IMR-90 (cell line): ENCODE measurements at regions not wholly inside any gene's neighbourhood (a gene's known extent, or its start where the extent isn't known, plus 50 kb on each side); places are given as distances from the start of the nearest gene placed in this dataset.

Experiments used
- ATAC-seq: fragments of 200-7000 bp; cut with Tn5 transposase; 2 replicates; pipeline ENCODE4 v1.9.1; 2020; ENCODE audit warnings: low read depth, mild to moderate bottlenecking, moderate library complexity
- BruUV-seq: library from RNA; stranded (reverse); fragments of 400-500 nt; replicated peaks from 2 replicates; lab custom pipeline; 2021; lab: Mats Ljungman, UMichigan
- CTCF ChIA-PET: fragments of 300-600 bp; formaldehyde crosslinking; extraction: SDS; loops from one replicate; lab custom pipeline; 2021; ENCODE audit warnings: antibody characterized with exemption; lab: Yijun Ruan, JAX
- POLR2A ChIA-PET: fragments of 300-600 bp; sonication (Branson Sonifier 250); formaldehyde crosslinking; loops from one replicate; lab custom pipeline; 2022; ENCODE audit warnings: antibody characterized with exemption; ENCODE audit not compliant: unreplicated experiment; lab: Charles Lee
- DNase-seq: peaks from one replicate; pipeline ENCODE4 v3.0.0; 2013
- H2AFZ ChIP-seq: replicated peaks from 2 replicates; pipeline ENCODE3; 2013; ENCODE audit warnings: low read length, mild to moderate bottlenecking; ENCODE audit not compliant: poor library complexity
- H2AK5ac ChIP-seq: 2 replicates; pipeline ENCODE4 v1.6.1; 2013; ENCODE audit warnings: low read depth, low read length, inconsistent platforms
- H2AK9ac ChIP-seq: replicated peaks from 2 replicates; pipeline ENCODE3; 2013; ENCODE audit warnings: mild to moderate bottlenecking, low read depth, low read length, moderate library complexity; ENCODE audit not compliant: poor library complexity
- H2BK120ac ChIP-seq: 2 replicates; pipeline ENCODE4 v1.6.1; 2013; ENCODE audit warnings: low read depth, low read length, inconsistent platforms
- H2BK15ac ChIP-seq: 3 replicates; pipeline ENCODE4 v1.6.1; 2013; ENCODE audit warnings: low read depth, low read length, inconsistent platforms
- H2BK20ac ChIP-seq: 2 replicates; pipeline ENCODE4 v1.6.1; 2013; ENCODE audit warnings: low read depth, mild to moderate bottlenecking, inconsistent platforms, low read length, moderate library complexity
- H2BK5ac ChIP-seq: 2 replicates; pipeline ENCODE4 v1.6.1; 2013; ENCODE audit warnings: mild to moderate bottlenecking, low read depth, low read length, inconsistent platforms; ENCODE audit not compliant: poor library complexity, severe bottlenecking
- H3K14ac ChIP-seq: replicated peaks from 2 replicates; pipeline ENCODE4 v1.6.1; 2013; ENCODE audit warnings: low read depth, low read length, inconsistent platforms
- H3K18ac ChIP-seq: 2 replicates; pipeline ENCODE4 v1.6.1; 2013; ENCODE audit warnings: low read depth, low read length, control low read depth
- H3K23ac ChIP-seq: 2 replicates; pipeline ENCODE4 v1.6.1; 2013; ENCODE audit warnings: low read depth, low read length, inconsistent platforms
- H3K27ac ChIP-seq: 2 replicates; pipeline ENCODE4 v1.5.1; 2013; ENCODE audit warnings: mild to moderate bottlenecking, control low read depth, low read length; ENCODE audit not compliant: insufficient read depth
- H3K27me3 ChIP-seq: 2 replicates; pipeline ENCODE4 v1.6.1; 2013; ENCODE audit warnings: low read length; ENCODE audit not compliant: control insufficient read depth, insufficient read depth
- H3K36me3 ChIP-seq: 2 replicates; pipeline ENCODE4 v1.6.1; 2013; ENCODE audit warnings: low read length, mixed read lengths; ENCODE audit not compliant: control insufficient read depth, insufficient read depth
- H3K4ac ChIP-seq: 2 replicates; pipeline ENCODE4 v1.6.1; 2013; ENCODE audit warnings: low read depth, low read length, inconsistent platforms
- H3K4me1 ChIP-seq: 2 replicates; pipeline ENCODE4 v1.6.1; 2013; ENCODE audit warnings: low read length, mixed read lengths; ENCODE audit not compliant: control insufficient read depth, insufficient read depth
- H3K4me2 ChIP-seq: 2 replicates; pipeline ENCODE4 v1.6.1; 2013; ENCODE audit warnings: low read depth, mild to moderate bottlenecking, control low read depth, low read length, moderate library complexity
- H3K4me3 ChIP-seq: 2 replicates; pipeline ENCODE4 v1.5.1; 2013; ENCODE audit warnings: low read depth, mild to moderate bottlenecking, control low read depth, low read length, moderate library complexity; ENCODE audit not compliant: insufficient read depth
- H3K56ac ChIP-seq: 2 replicates; pipeline ENCODE4 v1.6.1; 2013; ENCODE audit warnings: low read length, inconsistent platforms; ENCODE audit not compliant: insufficient read depth; ENCODE audit errors: extremely low read depth
- H3K79me1 ChIP-seq, 2 experiments: 2 replicates each; pipeline ENCODE4 v1.6.1; 2013; ENCODE audit warnings: low read length in 2 of 2, inconsistent platforms in 1 of 2, low read depth in 1 of 2
- H3K9ac ChIP-seq: 2 replicates; pipeline ENCODE4 v1.6.1; 2013; ENCODE audit warnings: low read depth, low read length, control low read depth
- H3K9me1 ChIP-seq: 2 replicates; pipeline ENCODE4 v1.6.1; 2013; ENCODE audit warnings: low read length, inconsistent platforms; ENCODE audit not compliant: insufficient read depth
- H3K9me3 ChIP-seq: 2 replicates; pipeline ENCODE4 v1.6.1; 2013; ENCODE audit warnings: low read length; ENCODE audit not compliant: control insufficient read depth, insufficient read depth
- H4K20me1 ChIP-seq: 2 replicates; pipeline ENCODE4 v1.6.1; 2013; ENCODE audit warnings: low read length, inconsistent platforms; ENCODE audit not compliant: insufficient read depth
- H4K5ac ChIP-seq: 2 replicates; pipeline ENCODE4 v1.6.1; 2013; ENCODE audit warnings: mild to moderate bottlenecking, low read depth, low read length, control low read depth
- H4K8ac ChIP-seq, 2 experiments: 2 replicates each; pipeline ENCODE4 v1.6.1; 2013; ENCODE audit warnings: low read depth in 2 of 2, low read length in 2 of 2, control low read depth in 1 of 2, inconsistent platforms in 1 of 2
- H4K91ac ChIP-seq: 2 replicates; pipeline ENCODE4 v1.6.1; 2013; ENCODE audit warnings: low read depth, low read length, inconsistent platforms; ENCODE audit not compliant: insufficient read depth
- MXI1 ChIP-seq: IDR thresholded peaks from 2 replicates; pipeline ENCODE4 v1.6.1; 2012; ENCODE audit warnings: low read depth, mild to moderate bottlenecking, low read length, moderate library complexity, borderline replicate concordance
- POLR2A ChIP-seq: IDR thresholded peaks from 2 replicates; pipeline ENCODE4 v1.6.1; 2012; ENCODE audit warnings: mild to moderate bottlenecking, low read depth, low read length
- RCOR1 ChIP-seq: IDR thresholded peaks from 2 replicates; pipeline ENCODE4 v1.6.1; 2012; ENCODE audit warnings: mild to moderate bottlenecking, low read length, improper control_type of control experiment; ENCODE audit not compliant: insufficient replicate concordance
- RFX5 ChIP-seq: IDR thresholded peaks from 2 replicates; pipeline ENCODE4 v1.8.0; 2012; ENCODE audit warnings: low read depth, mild to moderate bottlenecking, low read length, moderate library complexity
- SMC3 ChIP-seq: fragments of 150-350 bp; IDR thresholded peaks from 2 replicates; pipeline ENCODE4 v1.6.1; 2016; ENCODE audit warnings: low read depth, mild to moderate bottlenecking, antibody characterized with exemption, low read length, moderate library complexity
- WGBS, 2 experiments: methylation state at CpG; one replicate each; pipeline versions ENCODE4 v1.1.5 to v1.1.7; 2013; ENCODE audit warnings: missing lambda C conversion rate in 2 of 2; ENCODE audit not compliant: insufficient read length in 1 of 2; ENCODE audit errors: extremely low coverage in 2 of 2; 5-methylcytosine and 5-hydroxymethylcytosine counted together
- dilution Hi-C: fragments of 300-500 bp; cut with HindIII; formaldehyde crosslinking; loops from one replicate; pipeline ENCODE4 v1.14.3; 2018; ENCODE audit warnings: low sequenced_read_pairs; ENCODE audit not compliant: unreplicated experiment
- in situ Hi-C: fragments of 300-500 bp; cut with MboI; formaldehyde crosslinking; loops from 3 replicates; pipeline ENCODE4 v1.14.3; 2019; ENCODE audit warnings: low sequenced_read_pairs, inconsistent platforms, mixed read lengths
- intact Hi-C: fragments of 100-400 bp; cut with micrococcal nuclease; formaldehyde crosslinking; loops from 2 replicates; pipeline ENCODE4 v1.10.0; 2022

DNA sequence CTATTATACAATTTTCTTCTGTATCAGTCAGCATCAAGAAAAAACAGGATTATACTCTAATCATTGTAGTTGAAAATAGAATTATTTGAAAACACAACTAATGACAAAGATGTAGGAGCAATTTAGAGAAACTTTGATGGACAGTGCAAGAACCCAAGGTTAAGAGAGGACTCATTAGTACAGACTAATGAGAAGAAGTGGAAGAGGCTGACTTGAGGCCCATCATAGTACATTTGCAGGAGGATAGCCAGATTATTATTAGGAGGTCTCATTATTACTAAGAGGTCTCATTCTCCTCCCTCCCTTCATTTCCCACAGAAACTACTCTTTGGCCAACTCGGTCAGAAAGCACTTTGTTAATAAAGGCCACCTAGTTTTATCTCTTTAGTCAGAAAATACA, 1983.0 kb downstream of the SUCLG1 start:
- CTCF ChIA-PET, result no interaction called here
- dilution Hi-C loops, result no loop called here
- DNase-seq, result no peak

More for the DNA sequence above, 1983.0 kb downstream of the SUCLG1 start:
- no peak overlapping the region for H2AK9ac ChIP-seq
- POLR2A ChIA-PET, result no interaction called here
- no peak overlapping the region for H4K91ac ChIP-seq
- no peak overlapping the region for H3K4me3 ChIP-seq
- no peak overlapping the region for H2BK5ac ChIP-seq
- BruUV-seq, result no TSS peak
- no peaks in the 10 kb centered on the region for H4K20me1 ChIP-seq
- H3K56ac ChIP-seq, result no peak overlapping the region
- no peak overlapping the region for H3K9ac ChIP-seq
- H3K27ac ChIP-seq, result no peak overlapping the region
- H3K9me1 ChIP-seq, result no peaks in the 10 kb centered on the region
- no peaks in the 10 kb centered on the region for H3K4me1 ChIP-seq
- H3K4ac ChIP-seq, result no peak overlapping the region
- H3K23ac ChIP-seq, result no peak overlapping the region
- H2BK20ac ChIP-seq, result no peak overlapping the region
- H2AFZ ChIP-seq, result no peak overlapping the region
- WGBS, 2 experiments, result no CpG with 5 or more reads among the region's 1 CpG
- no peaks in the 10 kb centered on the region for H3K27me3 ChIP-seq
- H3K14ac ChIP-seq, result no peak overlapping the region
- TF ChIP-seq POLR2A (no peak), RFX5 (no peak), MXI1 (no peak), SMC3 (no peak), RCOR1 (no peak)
- H3K36me3 ChIP-seq, result no peaks in the 10 kb centered on the region
- no peaks in the 10 kb centered on the region for H3K79me1 ChIP-seq
- intact Hi-C loops, result no loop called here
- in situ Hi-C loops, result no loop called here
- H3K18ac ChIP-seq, result no peak overlapping the region
- no peak overlapping the region for H2BK120ac ChIP-seq
- no peak overlapping the region for H4K8ac ChIP-seq
- H3K9me3 ChIP-seq, result no peaks in the 10 kb centered on the region
- no peak overlapping the region for H3K4me2 ChIP-seq
- H2BK15ac ChIP-seq, result no peak overlapping the region
- H4K5ac ChIP-seq, result no peak overlapping the region
- ATAC-seq, result no peak
- no peak overlapping the region for H2AK5ac ChIP-seq
